ENCODE measurements at regions not wholly inside any gene's neighbourhood (a gene's known extent, or its start where the extent isn't known, plus 50 kb on each side); places are given as distances from the start of the nearest gene placed in this dataset.

DNA sequence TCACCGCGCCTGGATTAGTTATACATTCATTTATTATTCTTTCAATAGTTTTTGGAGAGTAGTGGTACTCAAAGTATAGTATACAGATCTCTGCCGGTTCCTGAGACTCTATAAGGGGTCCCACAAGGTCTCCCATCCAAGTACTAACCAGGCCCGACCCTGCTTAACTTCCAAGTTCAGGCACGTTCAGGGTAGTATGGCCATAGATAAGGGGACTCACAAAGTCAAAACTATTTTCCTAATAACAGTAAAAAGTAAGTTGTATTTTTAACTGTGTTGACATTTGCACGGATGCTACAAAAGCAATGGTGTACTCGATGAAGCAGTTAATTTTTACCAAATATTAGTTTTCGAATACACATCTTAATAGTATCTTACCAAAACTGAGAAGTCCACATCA, 84.4 kb upstream of the STK26 start:
- WGBS (ENCODE audit: missing lambda C conversion rate): 16% methylated on average over 7 of the region's 8 CpGs
- CTCF ChIA-PET: no interaction called here
- no peak for FAIRE-seq

DNA sequence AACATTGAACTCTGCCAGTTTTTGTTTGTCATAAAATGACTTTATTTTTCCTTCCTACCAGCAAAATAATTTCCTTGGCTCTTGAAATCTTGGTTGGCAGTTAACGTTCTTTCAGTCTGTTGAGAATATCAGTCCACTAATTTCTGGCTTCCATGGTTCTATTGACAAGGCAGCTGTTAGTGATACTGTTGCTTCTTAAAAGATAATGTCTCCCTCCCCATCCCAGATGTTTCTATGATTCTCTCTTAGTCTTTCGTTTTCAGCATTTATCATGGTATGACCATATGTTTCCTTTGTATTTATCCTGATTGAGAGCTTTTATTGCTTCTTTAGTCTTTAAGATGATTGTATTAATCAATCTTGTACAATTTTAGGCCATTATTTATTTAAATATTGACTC, 81.1 kb upstream of the STK26 start:
- no peak overlapping the region for H3K27ac ChIP-seq
- ChIA-PET POLR2A (no interaction called here), CTCF (no interaction called here)
- DNase-seq (ENCODE audit: low read depth in 1 of 2, low spot score in 1 of 2) (no peak), FAIRE-seq (no peak), ATAC-seq (no peak)
- H3K4me1 ChIP-seq: no peaks in the 10 kb centered on the region
- H3K9me3 ChIP-seq: no peaks in the 10 kb centered on the region
- 14% methylated on average over 2 of the region's 2 CpGs for WGBS (ENCODE audit: missing lambda C conversion rate)
- TF ChIP-seq RNF2 (IDR thresholded peaks at IDR 0.05; ENCODE audit: borderline replicate concordance, low read depth) (no peak), CBX2 (IDR thresholded peaks at IDR 0.05; ENCODE audit: borderline replicate concordance, low read depth) (no peak), KDM5A (IDR thresholded peaks at IDR 0.05) (no peak), NFE2L2 (conservative IDR thresholded peaks at IDR 0.05; ENCODE audit: low read length) (no peak), MAFK (IDR thresholded peaks at IDR 0.05; ENCODE audit: partially characterized antibody) (no peak), NR3C1 (IDR thresholded peaks at IDR 0.05) (no peak), ZNF302 (CRISPR knock-in tag; IDR thresholded peaks at IDR 0.05) (no peak)
- H3K4me2 ChIP-seq: no peak overlapping the region
- H3K4me3 ChIP-seq: no peak overlapping the region

More for the DNA sequence above, 84.4 kb upstream of the STK26 start:
- Histone ChIP-seq H3K9me3 (no peaks in the 10 kb centered on the region), H3K4me1 (no peaks in the 10 kb centered on the region), H3K4me2 (no peak overlapping the region), H3K4me3 (no peak overlapping the region), H3K27ac (no peak overlapping the region)
- TF ChIP-seq EHF (CRISPR knock-in tag; IDR thresholded peaks at IDR 0.05): no peak
- TF ChIP-seq SREBF2 (IDR thresholded peaks at IDR 0.05): no peak
- TF ChIP-seq BHLHE40 (IDR thresholded peaks at IDR 0.05; ENCODE audit: low read depth, low read length): no peak
- no peak for TF ChIP-seq ZNF302 (CRISPR knock-in tag; IDR thresholded peaks at IDR 0.05)
- no peak for TF ChIP-seq ZFP36 (IDR thresholded peaks at IDR 0.05; ENCODE audit: borderline replicate concordance, partially characterized antibody)
- no peak for TF ChIP-seq ATOH8 (CRISPR knock-in tag; IDR thresholded peaks at IDR 0.05; ENCODE audit: low read depth)
- TF ChIP-seq ZC3H11A (IDR thresholded peaks at IDR 0.05): no peak
- TF ChIP-seq FOXS1 (CRISPR knock-in tag; IDR thresholded peaks at IDR 0.05): no peak
- no peak for TF ChIP-seq KDM5A (IDR thresholded peaks at IDR 0.05)
- no peak for TF ChIP-seq KDM1A (IDR thresholded peaks at IDR 0.05; ENCODE audit: low read depth)
- no peak for TF ChIP-seq HES2 (IDR thresholded peaks at IDR 0.05)
- no peak for TF ChIP-seq MYC (IDR thresholded peaks at IDR 0.05; ENCODE audit: borderline replicate concordance, low read length)
- TF ChIP-seq E2F6 (IDR thresholded peaks at IDR 0.05; ENCODE audit: borderline replicate concordance, low read depth): no peak
- POLR2A ChIA-PET: no interaction called here
- ATAC-seq (no peak), DNase-seq (ENCODE audit: low read depth in 1 of 2, low spot score in 1 of 2) (no peak)

DNA sequence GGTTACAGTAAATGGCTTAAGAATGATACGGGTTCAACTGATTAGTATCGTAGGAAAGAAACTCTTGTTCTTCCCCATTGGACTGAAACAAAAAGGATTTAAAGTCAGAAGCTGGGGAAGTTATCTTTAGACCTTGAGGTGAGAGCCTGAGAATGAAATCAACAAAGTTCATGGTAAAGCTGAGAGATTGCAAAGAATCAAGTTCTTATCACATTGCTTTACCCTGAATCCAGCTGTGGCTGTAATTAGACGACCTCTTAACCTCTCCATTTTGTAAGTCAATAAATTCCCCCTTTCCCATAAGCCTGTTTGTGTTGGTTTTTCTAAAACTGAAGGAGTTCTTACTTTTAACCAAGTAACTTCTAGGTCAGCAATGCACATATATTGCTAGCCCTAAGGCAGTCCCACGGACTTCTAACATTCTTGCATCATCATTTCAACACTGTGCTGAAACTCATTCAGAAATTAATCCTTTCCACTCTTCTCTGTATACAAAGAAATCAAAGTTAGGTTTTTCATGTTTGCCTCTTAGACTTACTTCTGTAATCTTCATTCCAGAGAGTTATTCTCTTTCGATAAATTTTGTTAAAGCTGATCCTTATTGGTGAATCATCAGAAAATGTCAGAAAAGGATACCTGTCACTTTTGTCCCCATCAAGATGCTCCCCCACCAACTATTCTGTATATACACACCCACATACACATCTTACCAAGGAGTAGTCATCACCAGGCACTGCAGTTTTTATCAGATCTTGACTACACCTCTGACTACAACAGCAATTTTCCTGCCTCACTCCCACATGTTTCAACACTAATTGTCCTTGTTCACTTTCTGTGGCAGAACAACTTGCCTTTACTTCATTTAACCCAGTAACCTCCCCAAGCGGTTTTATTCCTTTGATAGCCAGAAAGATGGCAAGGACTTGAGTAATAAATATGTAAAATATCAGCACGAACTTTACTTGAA, 77.9 kb upstream of the STK26 start:
- no peak for FAIRE-seq
- DNase-seq (ENCODE audit: low read depth in 1 of 2, low spot score in 1 of 2): no peak
- WGBS (ENCODE audit: missing lambda C conversion rate): 3% methylated on average over 7 of the region's 7 CpGs
- no peak for ATAC-seq
- H3K4me2 ChIP-seq: no peak overlapping the region
- no peak for TF ChIP-seq TFCP2L1 (CRISPR knock-in tag; IDR thresholded peaks at IDR 0.05)
- no peak for TF ChIP-seq HMGXB4 (CRISPR knock-in tag; IDR thresholded peaks at IDR 0.05; ENCODE audit: borderline replicate concordance)
- TF ChIP-seq ESRRA (IDR thresholded peaks at IDR 0.05; ENCODE audit: borderline replicate concordance, low read length): no peak
- TF ChIP-seq BHLHE40 (IDR thresholded peaks at IDR 0.05; ENCODE audit: low read depth, low read length): no peak
- no peak for TF ChIP-seq RCOR1 (IDR thresholded peaks at IDR 0.05; ENCODE audit: low read depth, low read length)
- no peak for TF ChIP-seq NFE2L2 (conservative IDR thresholded peaks at IDR 0.05; ENCODE audit: low read length)
- no peak for TF ChIP-seq RARB (CRISPR knock-in tag; IDR thresholded peaks at IDR 0.05)
- no peak for TF ChIP-seq CHD2 (IDR thresholded peaks at IDR 0.05; ENCODE audit: low read length, partially characterized antibody)
- TF ChIP-seq RNF2 (IDR thresholded peaks at IDR 0.05; ENCODE audit: borderline replicate concordance, low read depth): no peak
- ChIA-PET CTCF (interaction anchor here (1.0 kb wide), 1 partner anchor 103 kb away, joined by 3 read pairs; no protein-coding TSS in a partner anchor), POLR2A (no interaction called here)
- H3K9me3 ChIP-seq: no peaks in the 10 kb centered on the region
- H3K27ac ChIP-seq: no peak overlapping the region
- no peak overlapping the region for H3K4me3 ChIP-seq
- H3K4me1 ChIP-seq: no peaks in the 10 kb centered on the region

All from A549 (cell line).